GM12878 (cell line): ENCODE measurements at regions not wholly inside any gene's neighbourhood (a gene's known extent, or its start where the extent isn't known, plus 50 kb on each side); places are given as distances from the start of the nearest gene placed in this dataset.

Experiments used
- ATAC-seq: fragments of 200-7000 bp; cut with Tn5 transposase; 3 replicates; pipeline ENCODE4 v1.9.1; 2020; ENCODE audit warnings: mild to moderate bottlenecking, moderate library complexity
- BruUV-seq: library from RNA; stranded (reverse); fragments of 400-500 nt; replicated peaks from 2 replicates; lab custom pipeline; 2021; lab: Mats Ljungman, UMichigan
- CTCF ChIA-PET: fragments of 300-600 bp; sonication (Branson Sonifier 250); formaldehyde crosslinking; extraction: SDS; loops from one replicate; lab custom pipeline; 2021; ENCODE audit warnings: inconsistent platforms; lab: Yijun Ruan, JAX
- POLR2A ChIA-PET: fragments of 350-600 bp; formaldehyde crosslinking; extraction: SDS; loops from one replicate; lab custom pipeline; 2021; ENCODE audit warnings: inconsistent platforms; lab: Charles Lee
- RAD21 ChIA-PET: fragments of 300-600 bp; sonication (Branson Sonifier 250); formaldehyde crosslinking; loops from one replicate; lab custom pipeline; 2023; ENCODE audit warnings: antibody characterized with exemption; ENCODE audit not compliant: unreplicated experiment; lab: Charles Lee
- SMC1A ChIA-PET: fragments of 300-600 bp; sonication (Branson Sonifier 250); formaldehyde crosslinking; loops from one replicate; lab custom pipeline; 2023; ENCODE audit not compliant: unreplicated experiment, uncharacterized antibody; lab: Charles Lee
- DNase-seq: peaks from one replicate; pipeline ENCODE4 v3.0.0-alpha.2; 2011; ENCODE audit warnings: low read depth, low spot score
- FAIRE-seq: peaks from 3 replicates; lab custom pipeline; 2011; peaks lifted over from hg19 to GRCh38; lab: Jason Lieb, UNC
- H2AFZ ChIP-seq: 2 replicates; pipeline ENCODE4 v1.6.0; 2011; ENCODE audit warnings: low read depth, low read length, control low read depth; ENCODE audit not compliant: control insufficient read depth
- H3K27ac ChIP-seq: 2 replicates; pipeline ENCODE4 v1.5.1; 2011; ENCODE audit warnings: control low read depth; ENCODE audit not compliant: control insufficient read depth, insufficient read depth
- H3K27me3 ChIP-seq, 2 experiments: replicated peaks in 1 of 2; 2 replicates each; pipeline versions ENCODE4 v1.6.0 to v1.6.1; 2011; ENCODE audit warnings: low read length in 1 of 2; ENCODE audit not compliant: control insufficient read depth in 2 of 2, insufficient read depth in 2 of 2
- H3K36me3 ChIP-seq, 2 experiments: 2 replicates each; pipeline ENCODE4 v1.5.1; 2011; ENCODE audit warnings: low read length in 1 of 2; ENCODE audit not compliant: control insufficient read depth in 2 of 2, insufficient read depth in 2 of 2
- H3K4me1 ChIP-seq: 2 replicates; pipeline ENCODE4 v1.6.1; 2011; ENCODE audit warnings: mild to moderate bottlenecking, low read length, moderate library complexity, mixed read lengths; ENCODE audit not compliant: control insufficient read depth, insufficient read depth
- H3K4me2 ChIP-seq: 2 replicates; pipeline ENCODE4 v1.6.0; 2011; ENCODE audit warnings: control low read depth; ENCODE audit not compliant: control insufficient read depth, insufficient read depth
- H3K4me3 ChIP-seq: fragments of 200-600 bp; sonication (generic); 2 replicates; pipeline ENCODE4 v1.5.1; 2016
- H3K79me2 ChIP-seq: 2 replicates; pipeline ENCODE4 v1.6.0; 2011; ENCODE audit warnings: low read length; ENCODE audit not compliant: control insufficient read depth, insufficient read depth
- H3K9ac ChIP-seq: 2 replicates; pipeline ENCODE4 v1.8.0; 2011; ENCODE audit warnings: low read length, control low read depth, mixed read lengths; ENCODE audit not compliant: control insufficient read depth, insufficient read depth
- H3K9me3 ChIP-seq: replicated peaks from 3 replicates; pipeline ENCODE4 v1.5.1; 2011; ENCODE audit warnings: mild to moderate bottlenecking, low read length; ENCODE audit not compliant: control insufficient read depth, insufficient read depth
- H4K20me1 ChIP-seq: 2 replicates; pipeline ENCODE4 v1.6.0; 2011; ENCODE audit not compliant: control insufficient read depth, insufficient read depth
- ATF3 ChIP-seq: IDR thresholded peaks from 2 replicates; pipeline ENCODE4 v1.6.1; 2011; ENCODE audit warnings: low read depth, mild to moderate bottlenecking, low read length, moderate library complexity, borderline replicate concordance; ENCODE audit errors: extremely low read depth
- ATF7 ChIP-seq: fragments of 450-650 bp; IDR thresholded peaks from 2 replicates; pipeline ENCODE4 v1.6.1; 2016; ENCODE audit warnings: low read depth, mild to moderate bottlenecking
- CREB1 ChIP-seq: IDR thresholded peaks from 2 replicates; pipeline ENCODE4 v1.6.1; 2012; ENCODE audit warnings: low read depth, mild to moderate bottlenecking, inconsistent platforms
- NFYB ChIP-seq: IDR thresholded peaks from 2 replicates; pipeline ENCODE4 v1.6.1; 2011; ENCODE audit warnings: low read depth, mild to moderate bottlenecking, low read length, improper control_type of control experiment, moderate library complexity; ENCODE audit not compliant: insufficient read depth
- NR2F1 ChIP-seq: fragments of 450-650 bp; conservative IDR thresholded peaks from 2 replicates; pipeline ENCODE4 v1.6.1; 2017; ENCODE audit warnings: mild to moderate bottlenecking
- SIN3A ChIP-seq: IDR thresholded peaks from 2 replicates; pipeline ENCODE4 v1.6.1; 2012; ENCODE audit warnings: low read depth, low read length, improper control_type of control experiment
- SIX5 ChIP-seq: IDR thresholded peaks from 2 replicates; pipeline ENCODE4 v1.6.1; 2011; ENCODE audit warnings: mild to moderate bottlenecking, low read depth, low read length, moderate library complexity; ENCODE audit not compliant: severe bottlenecking
- ZBED1 ChIP-seq: IDR thresholded peaks from 2 replicates; pipeline ENCODE4 v1.6.1; 2016; ENCODE audit warnings: borderline replicate concordance
- ZBTB33 ChIP-seq: fragments of 450-650 bp; IDR thresholded peaks from 2 replicates; pipeline ENCODE4 v1.6.1; 2017; ENCODE audit warnings: mild to moderate bottlenecking
- WGBS: methylation state at CpG from one replicate; pipeline ENCODE4 v1.1.6; 2016; ENCODE audit warnings: low lambda C conversion rate; ENCODE audit not compliant: insufficient replicate concordance, insufficient coverage; ENCODE audit errors: missing lambda C conversion rate; 5-methylcytosine and 5-hydroxymethylcytosine counted together
- in situ Hi-C: fragments of 300-500 bp; cut with MboI; formaldehyde crosslinking; loops from 9 replicates; pipeline ENCODE4 v1.14.3; 2018; ENCODE audit warnings: mixed read lengths
- intact Hi-C: fragments of 100-400 bp; cut with micrococcal nuclease; formaldehyde crosslinking; loops from one replicate; pipeline ENCODE4 v1.14.2; 2022; ENCODE audit not compliant: unreplicated experiment

GRCh38 chr21:19256934-19257660, 853.5 kb upstream of the TMPRSS15 start:
- DNase-seq (no peak), ATAC-seq (no peak), FAIRE-seq (no peak)
- H3K4me3 ChIP-seq, result no peak overlapping the region
- H3K4me1 ChIP-seq, result no peaks in the 10 kb centered on the region
- H3K9ac ChIP-seq, result no peak overlapping the region
- H3K36me3 ChIP-seq, result no peaks in the 10 kb centered on the region
- in situ Hi-C loops (no loop called here), intact Hi-C loops (no loop called here)
- H4K20me1 ChIP-seq, result no peaks in the 10 kb centered on the region
- WGBS, result 0% methylated on average over 4 of the region's 4 CpGs
- TF ChIP-seq ZBED1 (no peak), NFYB (no peak), SIN3A (no peak), CREB1 (no peak), ATF3 (no peak), SIX5 (no peak), ATF7 (no peak), ZBTB33 (no peak), NR2F1 (no peak)
- no peak overlapping the region for H2AFZ ChIP-seq
- ChIA-PET SMC1A (interaction anchor here (1.3 to 1.6 kb wide), 2 partner anchors 11 to 13 kb away, joined by 3 to 6 read pairs; no protein-coding TSS in a partner anchor), RAD21 (no interaction called here), POLR2A (no interaction called here), CTCF (interaction anchor here (1.0 kb wide), 1 partner anchor 14 kb away, joined by 4 read pairs; no protein-coding TSS in a partner anchor)
- no peaks in the 10 kb centered on the region for H3K27me3 ChIP-seq
- BruUV-seq, result no TSS peak
- no peaks in the 10 kb centered on the region for H3K79me2 ChIP-seq
- H3K4me2 ChIP-seq, result no peak overlapping the region
- H3K9me3 ChIP-seq, result no peaks in the 10 kb centered on the region
- no peak overlapping the region for H3K27ac ChIP-seq
